ENCODE measurements at regions not wholly inside any gene's neighbourhood (a gene's known extent, or its start where the extent isn't known, plus 50 kb on each side); places are given as distances from the start of the nearest gene placed in this dataset.

- Histone ChIP-seq H3K27me3 (no peaks in the 10 kb centered on the region), H3K4me1 (no peaks in the 10 kb centered on the region), H3K4me3 (no peak overlapping the region), H3K36me3 (no peaks in the 10 kb centered on the region), H3K27ac (no peak overlapping the region), H3K9me3 (no peaks in the 10 kb centered on the region)
- TF ChIP-seq POLR2A (IDR thresholded peaks at IDR 0.05) (no peak), CTCF (IDR thresholded peaks at IDR 0.05 in 4 of 5, conservative IDR thresholded peaks at IDR 0.05 in 1 of 5) (no peak)
- DNase-seq (no peak), ATAC-seq (no peak)
- in situ Hi-C loops (cut with MboI; ENCODE audit: low sequenced_read_pairs in 4 of 4) = loop anchor here in 1 of 4 donors (10.0 kb wide), 1 partner anchor 63 kb away; no protein-coding TSS in a partner anchor
- intact Hi-C loops (cut with DNase I; ENCODE audit: low total_unique reads) = no loop called here
Observed at GRCh38 chr4:18538121-18538520, 516.6 kb upstream of the LCORL start.

GRCh38 chr4:18536428-18536827 is 514.9 kb upstream of the LCORL start:
- intact Hi-C loops (cut with DNase I; ENCODE audit: low total_unique reads) = no loop called here
- no peaks in the 10 kb centered on the region for H3K27me3 ChIP-seq
- no peaks in the 10 kb centered on the region for H3K9me3 ChIP-seq
- in situ Hi-C loops (cut with MboI; ENCODE audit: low sequenced_read_pairs in 4 of 4) = loop anchor here in 1 of 4 donors (10.0 kb wide), 1 partner anchor 62 kb away; no protein-coding TSS in a partner anchor
- H3K27ac ChIP-seq = no peak overlapping the region
- ATAC-seq (no peak), DNase-seq (no peak)
- TF ChIP-seq CTCF (IDR thresholded peaks at IDR 0.05 in 4 of 5, conservative IDR thresholded peaks at IDR 0.05 in 1 of 5) = no peak
- TF ChIP-seq POLR2A (IDR thresholded peaks at IDR 0.05) = no peak
- H3K4me3 ChIP-seq = no peak overlapping the region
- no peaks in the 10 kb centered on the region for H3K36me3 ChIP-seq
- no peaks in the 10 kb centered on the region for H3K4me1 ChIP-seq

GRCh38 chr4:18535948-18536347 is 514.4 kb upstream of the LCORL start:
- in situ Hi-C loops (cut with MboI; ENCODE audit: low sequenced_read_pairs in 4 of 4) = loop anchor here in 1 of 4 donors (10.0 kb wide), 1 partner anchor 61 kb away; no protein-coding TSS in a partner anchor

GRCh38 chr4:18533262-18533775 is 511.8 kb upstream of the LCORL start:
- no peak for DNase-seq
- in situ Hi-C loops (cut with MboI; ENCODE audit: low sequenced_read_pairs in 4 of 4) (loop anchor here in 1 of 4 donors (10.0 kb wide), 1 partner anchor 59 kb away; no protein-coding TSS in a partner anchor), intact Hi-C loops (cut with DNase I; ENCODE audit: low total_unique reads) (no loop called here)
- Histone ChIP-seq H3K4me1 (no peaks in the 10 kb centered on the region), H3K4me3 (no peak overlapping the region), H3K27me3 (no peaks in the 10 kb centered on the region), H3K9me3 (no peaks in the 10 kb centered on the region), H3K27ac (no peak overlapping the region), H3K36me3 (no peaks in the 10 kb centered on the region)
- TF ChIP-seq POLR2A (IDR thresholded peaks at IDR 0.05) = no peak
- TF ChIP-seq CTCF (IDR thresholded peaks at IDR 0.05 in 4 of 5, conservative IDR thresholded peaks at IDR 0.05 in 1 of 5) = no peak
- no peak for ATAC-seq

More at GRCh38 chr4:18535948-18536347, 514.4 kb upstream of the LCORL start:
- Histone ChIP-seq H3K4me3 (no peak overlapping the region), H3K9me3 (no peaks in the 10 kb centered on the region), H3K4me1 (no peaks in the 10 kb centered on the region), H3K27ac (no peak overlapping the region), H3K27me3 (no peaks in the 10 kb centered on the region), H3K36me3 (no peaks in the 10 kb centered on the region)
- no peak for TF ChIP-seq CTCF (IDR thresholded peaks at IDR 0.05 in 4 of 5, conservative IDR thresholded peaks at IDR 0.05 in 1 of 5)
- no peak for TF ChIP-seq POLR2A (IDR thresholded peaks at IDR 0.05)
- intact Hi-C loops (cut with DNase I; ENCODE audit: low total_unique reads) = no loop called here
- ATAC-seq = no peak
- no peak for DNase-seq

- no peaks in the 10 kb centered on the region for H3K4me1 ChIP-seq
- no peaks in the 10 kb centered on the region for H3K27me3 ChIP-seq
- in situ Hi-C loops (cut with MboI; ENCODE audit: low sequenced_read_pairs in 4 of 4) (loop anchor here in 1 of 4 donors (10.0 kb wide), 1 partner anchor 57 kb away; no protein-coding TSS in a partner anchor), intact Hi-C loops (cut with DNase I; ENCODE audit: low total_unique reads) (no loop called here)
- H3K27ac ChIP-seq = no peak overlapping the region
- no peak overlapping the region for H3K4me3 ChIP-seq
- no peak for TF ChIP-seq CTCF (IDR thresholded peaks at IDR 0.05 in 4 of 5, conservative IDR thresholded peaks at IDR 0.05 in 1 of 5)
- TF ChIP-seq POLR2A (IDR thresholded peaks at IDR 0.05) = no peak
- DNase-seq (no peak), ATAC-seq (no peak)
- H3K36me3 ChIP-seq = no peaks in the 10 kb centered on the region
- no peaks in the 10 kb centered on the region for H3K9me3 ChIP-seq
Observed at GRCh38 chr4:18531731-18532130, 510.2 kb upstream of the LCORL start.

Data from gastrocnemius medialis (tissue), 4 donors.